ENCODE measurements at regions not wholly inside any gene's neighbourhood (a gene's known extent, or its start where the extent isn't known, plus 50 kb on each side); places are given as distances from the start of the nearest gene placed in this dataset.

- TF ChIP-seq POLR2A (IDR thresholded peaks at IDR 0.05): no peak
- no peak for TF ChIP-seq CTCF (IDR thresholded peaks at IDR 0.05)
Measured at GRCh38 chr12:63406781-63407180, 255.8 kb upstream of the AVPR1A start.

All from transverse colon (tissue), 3 donors.